Subcutaneous adipose tissue (tissue), 1 donor: ENCODE measurements at regions not wholly inside any gene's neighbourhood (a gene's known extent, or its start where the extent isn't known, plus 50 kb on each side); places are given as distances from the start of the nearest gene placed in this dataset.

Experiments
- CTCF ChIP-seq: fragments of 450-650 bp; IDR thresholded peaks from one replicate; pipeline ENCODE4 v1.5.1; 2016; ENCODE audit warnings: low read depth, mild to moderate bottlenecking, control low read depth, antibody characterized with exemption, moderate library complexity

GRCh38 chr1:203926025-203926540, 64.7 kb downstream of the SNRPE start:
- no peak for TF ChIP-seq CTCF

GRCh38 chr1:203929741-203930309, 68.4 kb downstream of the SNRPE start:
- TF ChIP-seq CTCF, result no peak

- no peak for TF ChIP-seq CTCF
Observed at GRCh38 chr1:203930342-203930741, 68.9 kb downstream of the SNRPE start.

GRCh38 chr1:203931953-203932352, 70.6 kb downstream of the SNRPE start:
- no peak for TF ChIP-seq CTCF

- no peak for TF ChIP-seq CTCF
Observed at GRCh38 chr1:203932556-203932955, 71.2 kb downstream of the SNRPE start.

GRCh38 chr1:203934027-203934426, 72.6 kb downstream of the SNRPE start:
- no peak for TF ChIP-seq CTCF

GRCh38 chr1:203934651-203935050, 73.3 kb downstream of the SNRPE start:
- no peak for TF ChIP-seq CTCF
